ENCODE measurements at regions not wholly inside any gene's neighbourhood (a gene's known extent, or its start where the extent isn't known, plus 50 kb on each side); places are given as distances from the start of the nearest gene placed in this dataset.

DNA sequence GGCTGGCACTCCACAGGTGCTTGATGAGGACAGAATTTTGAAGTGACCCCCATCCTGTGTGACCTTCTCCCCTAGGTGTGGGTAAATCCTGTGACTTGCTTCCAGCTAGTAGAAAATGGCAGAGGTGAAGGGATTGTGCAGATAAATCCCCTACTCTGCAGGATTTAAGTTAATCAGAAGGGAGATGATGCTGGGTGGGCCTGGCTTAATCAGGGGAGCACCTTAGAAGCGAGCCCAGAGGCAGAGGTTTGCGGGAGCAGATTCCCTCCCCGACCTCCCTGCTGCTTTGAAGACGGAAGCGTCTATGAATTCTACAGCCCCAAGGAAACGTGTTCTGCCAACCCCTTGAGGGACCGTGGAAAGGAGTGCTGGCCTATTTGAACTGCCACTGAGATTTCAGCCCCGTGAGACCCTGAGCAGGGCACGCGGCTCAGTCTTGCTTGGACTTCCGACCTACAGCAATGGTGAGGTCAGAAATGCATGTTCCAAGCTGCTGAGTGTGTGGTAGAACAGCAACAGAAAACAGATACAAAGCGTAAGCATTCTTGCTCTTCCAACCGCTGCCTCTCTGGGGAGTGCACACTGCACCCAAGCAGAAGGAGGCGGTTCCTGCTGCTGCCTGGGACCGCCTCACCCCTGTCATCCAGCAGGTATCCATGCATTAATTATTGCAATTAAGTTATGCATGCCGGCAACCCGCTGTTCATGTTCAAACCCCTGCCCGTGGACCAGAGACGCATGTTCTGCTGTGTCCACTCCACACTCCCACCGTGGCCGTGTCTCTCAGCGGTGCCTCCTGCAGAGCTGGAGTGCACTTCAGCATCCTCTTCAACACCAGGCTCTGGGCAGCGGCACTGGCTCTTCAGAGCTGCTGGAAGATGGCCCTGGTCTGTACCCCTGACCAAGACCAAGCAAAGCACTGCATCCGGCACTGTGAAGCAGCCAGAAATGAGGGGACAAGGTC is 54.6 kb upstream of the RXRA start:
- peaks cover 0 to 2% (median 0%) of the 10 kb centered on the region in 11 donors for H3K9me3 Mint-ChIP-seq
- CTCF ChIA-PET: no interaction called here
- intact Hi-C loops (cut with micrococcal nuclease): no loop called here
- H3K4me3 Mint-ChIP-seq: no peak overlapping the region
- H3K27ac Mint-ChIP-seq: no peak overlapping the region
- H3K4me1 Mint-ChIP-seq: peaks cover 0 to 12% (median 0%) of the 10 kb centered on the region in 7 donors
- Histone ChIP-seq H3K9me3 (ENCODE audit: control insufficient read depth in 2 of 3, low read length in 3 of 3) (no peaks in the 10 kb centered on the region), H3K27ac (ENCODE audit: low read depth, low read length) (no peak overlapping the region), H3K4me3 (ENCODE audit: low read length) (no peak overlapping the region), H3K27me3 (ENCODE audit: control insufficient read depth in 2 of 2, insufficient read depth in 2 of 2, low read length in 2 of 2) (no peaks in the 10 kb centered on the region), H3K4me1 (ENCODE audit: control insufficient read depth in 2 of 2, insufficient read depth in 2 of 2, low read length in 2 of 2) (no peaks in the 10 kb centered on the region), H3K36me3 (ENCODE audit: control insufficient read depth in 2 of 3, insufficient read depth in 3 of 3, low read length in 3 of 3) (no peaks in the 10 kb centered on the region)
- ATAC-seq (no peak), DNase-seq (no peak)
- POLR2A ChIA-PET: no interaction called here
- H3K27me3 Mint-ChIP-seq: peaks cover 3 to 15% (median 5%) of the 10 kb centered on the region in 5 donors
- peaks cover 0 to 1% (median 0%) of the 10 kb centered on the region in 5 donors for H3K36me3 Mint-ChIP-seq

- ATAC-seq: no peak
- Mint-ChIP-seq H3K36me3 (no peaks in the 10 kb centered on the region), H3K4me3 (peak overlapping the region in 1 of 10 donors; percentile 18), H3K27me3 (peaks cover 0 to 18% (median 12%) of the 10 kb centered on the region in 5 donors), H3K27ac (no peak overlapping the region), H3K9me3 (peaks cover 0 to 2% (median 0%) of the 10 kb centered on the region in 11 donors), H3K4me1 (peaks cover 0 to 13% (median 0%) of the 10 kb centered on the region in 7 donors)
- no peaks in the 10 kb centered on the region for H3K4me1 ChIP-seq (ENCODE audit: control insufficient read depth in 2 of 2, insufficient read depth in 2 of 2, low read length in 2 of 2)
- no peak overlapping the region for H3K4me3 ChIP-seq (ENCODE audit: low read length)
- no peak overlapping the region for H3K27ac ChIP-seq (ENCODE audit: low read depth, low read length)
- ChIA-PET CTCF (no interaction called here), POLR2A (interaction anchor here (0.6 kb wide), 1 partner anchor 43 kb away, joined by 4 read pairs; no protein-coding TSS in a partner anchor)
- H3K27me3 ChIP-seq (ENCODE audit: control insufficient read depth in 2 of 2, insufficient read depth in 2 of 2, low read length in 2 of 2): no peaks in the 10 kb centered on the region
- H3K36me3 ChIP-seq (ENCODE audit: control insufficient read depth in 2 of 3, insufficient read depth in 3 of 3, low read length in 3 of 3): no peaks in the 10 kb centered on the region
- intact Hi-C loops (cut with micrococcal nuclease): no loop called here
- no peaks in the 10 kb centered on the region for H3K9me3 ChIP-seq (ENCODE audit: control insufficient read depth in 2 of 3, low read length in 3 of 3)
- no peak for DNase-seq
Observed at GRCh38 chr9:134272302-134273023, 53.8 kb upstream of the RXRA start.

DNA sequence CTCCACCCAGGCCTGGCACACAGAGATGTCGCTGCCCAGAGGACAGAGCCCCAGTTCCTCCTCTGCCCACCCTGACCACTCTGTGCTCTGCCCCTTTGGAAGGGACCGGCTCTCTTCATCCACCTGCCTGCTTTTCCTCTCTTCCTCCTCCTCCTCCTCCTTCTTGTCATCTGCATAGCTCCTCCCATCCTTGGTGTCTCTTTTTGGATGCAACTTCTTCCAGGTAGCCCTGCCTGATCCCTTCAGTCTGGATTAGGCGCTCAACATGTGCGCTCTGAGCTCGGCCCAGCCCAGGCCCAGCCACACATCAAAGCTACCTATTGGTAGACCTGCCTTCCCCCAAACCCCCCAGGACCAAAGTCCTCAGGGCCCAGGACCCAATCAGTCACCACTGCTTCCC is 52.6 kb upstream of the RXRA start:
- ATAC-seq (no peak), DNase-seq (no peak)
- Mint-ChIP-seq H3K9me3 (peaks cover 0 to 2% (median 0%) of the 10 kb centered on the region in 11 donors), H3K36me3 (no peaks in the 10 kb centered on the region), H3K4me3 (peak overlapping the region in 1 of 10 donors; percentile 59), H3K27me3 (peaks cover 0 to 18% (median 7%) of the 10 kb centered on the region in 5 donors), H3K4me1 (peaks cover 0 to 6% (median 0%) of the 10 kb centered on the region in 7 donors), H3K27ac (no peak overlapping the region)
- H3K27me3 ChIP-seq (ENCODE audit: control insufficient read depth in 2 of 2, insufficient read depth in 2 of 2, low read length in 2 of 2): no peaks in the 10 kb centered on the region
- H3K4me1 ChIP-seq (ENCODE audit: control insufficient read depth in 2 of 2, insufficient read depth in 2 of 2, low read length in 2 of 2): no peaks in the 10 kb centered on the region
- H3K9me3 ChIP-seq (ENCODE audit: control insufficient read depth in 2 of 3, low read length in 3 of 3): no peaks in the 10 kb centered on the region
- intact Hi-C loops (cut with micrococcal nuclease): no loop called here
- H3K27ac ChIP-seq (ENCODE audit: low read depth, low read length): no peak overlapping the region
- CTCF ChIA-PET: no interaction called here
- POLR2A ChIA-PET: no interaction called here
- no peak overlapping the region for H3K4me3 ChIP-seq (ENCODE audit: low read length)
- H3K36me3 ChIP-seq (ENCODE audit: control insufficient read depth in 2 of 3, insufficient read depth in 3 of 3, low read length in 3 of 3): no peaks in the 10 kb centered on the region

GRCh38 chr9:134275375-134275774 is 50.9 kb upstream of the RXRA start:
- peaks cover 0 to 18% (median 7%) of the 10 kb centered on the region in 5 donors for H3K27me3 Mint-ChIP-seq
- no peak overlapping the region for H3K27ac ChIP-seq (ENCODE audit: low read depth, low read length)
- no peak overlapping the region for H3K27ac Mint-ChIP-seq
- intact Hi-C loops (cut with micrococcal nuclease): no loop called here
- POLR2A ChIA-PET: no interaction called here
- H3K36me3 Mint-ChIP-seq: no peaks in the 10 kb centered on the region
- no peaks in the 10 kb centered on the region for H3K36me3 ChIP-seq (ENCODE audit: control insufficient read depth in 2 of 3, insufficient read depth in 3 of 3, low read length in 3 of 3)
- H3K4me1 Mint-ChIP-seq: peaks cover 0 to 3% (median 0%) of the 10 kb centered on the region in 7 donors
- no peak overlapping the region for H3K4me3 Mint-ChIP-seq
- H3K9me3 Mint-ChIP-seq: no peaks in the 10 kb centered on the region
- CTCF ChIA-PET: interaction anchor here (0.5 to 0.6 kb wide), 2 partner anchors 25 to 79 kb away, joined by 3 read pairs; no protein-coding TSS in a partner anchor
- no peak overlapping the region for H3K4me3 ChIP-seq (ENCODE audit: low read length)
- no peaks in the 10 kb centered on the region for H3K9me3 ChIP-seq (ENCODE audit: control insufficient read depth in 2 of 3, low read length in 3 of 3)
- H3K4me1 ChIP-seq (ENCODE audit: control insufficient read depth in 2 of 2, insufficient read depth in 2 of 2, low read length in 2 of 2): no peaks in the 10 kb centered on the region
- DNase-seq: no peak
- H3K27me3 ChIP-seq (ENCODE audit: control insufficient read depth in 2 of 2, insufficient read depth in 2 of 2, low read length in 2 of 2): no peaks in the 10 kb centered on the region
- peak; percentile 36 for ATAC-seq

GRCh38 chr9:134276453-134277245 is 49.6 kb upstream of the RXRA start:
- H3K27me3 Mint-ChIP-seq: peaks cover 0 to 17% (median 7%) of the 10 kb centered on the region in 5 donors
- CTCF ChIA-PET: no interaction called here
- POLR2A ChIA-PET: no interaction called here
- no peak for DNase-seq
- peak; percentile 51 for ATAC-seq
- H3K4me3 Mint-ChIP-seq: no peak overlapping the region
- no peaks in the 10 kb centered on the region for H3K9me3 Mint-ChIP-seq
- Histone ChIP-seq H3K27ac (ENCODE audit: low read depth, low read length) (no peak overlapping the region), H3K9me3 (ENCODE audit: control insufficient read depth in 2 of 3, low read length in 3 of 3) (no peaks in the 10 kb centered on the region), H3K36me3 (ENCODE audit: control insufficient read depth in 2 of 3, insufficient read depth in 3 of 3, low read length in 3 of 3) (no peaks in the 10 kb centered on the region), H3K4me3 (ENCODE audit: low read length) (no peak overlapping the region), H3K27me3 (ENCODE audit: control insufficient read depth in 2 of 2, insufficient read depth in 2 of 2, low read length in 2 of 2) (no peaks in the 10 kb centered on the region), H3K4me1 (ENCODE audit: control insufficient read depth in 2 of 2, insufficient read depth in 2 of 2, low read length in 2 of 2) (no peaks in the 10 kb centered on the region)
- peaks cover 0 to 2% (median 0%) of the 10 kb centered on the region in 7 donors for H3K4me1 Mint-ChIP-seq
- H3K36me3 Mint-ChIP-seq: no peaks in the 10 kb centered on the region
- no peak overlapping the region for H3K27ac Mint-ChIP-seq
- intact Hi-C loops (cut with micrococcal nuclease): no loop called here

All from naive thymus-derived CD4-positive, alpha-beta T cell (primary cell).